Left ventricle myocardium inferior (tissue), 1 donor: ENCODE measurements at regions not wholly inside any gene's neighbourhood (a gene's known extent, or its start where the extent isn't known, plus 50 kb on each side); places are given as distances from the start of the nearest gene placed in this dataset.

Experiments
- DNase-seq: peaks from one replicate; pipeline ENCODE4 v3.0.0-alpha.2; 2020
- H3K27ac ChIP-seq: fragments of 200-600 bp; replicated peaks from 2 replicates; pipeline ENCODE4 v1.8.0; 2021
- H3K27me3 ChIP-seq: fragments of 200-600 bp; 2 replicates; pipeline ENCODE4 v1.8.0; 2021; ENCODE audit warnings: low read depth
- H3K36me3 ChIP-seq: fragments of 200-600 bp; 2 replicates; pipeline ENCODE4 v1.8.0; 2021
- H3K4me1 ChIP-seq: fragments of 200-600 bp; 2 replicates; pipeline ENCODE4 v1.8.0; 2021
- H3K4me3 ChIP-seq: fragments of 200-600 bp; 2 replicates; pipeline ENCODE4 v1.8.0; 2021; ENCODE audit warnings: mild to moderate bottlenecking, moderate library complexity
- H3K9me3 ChIP-seq: fragments of 200-600 bp; replicated peaks from 2 replicates; pipeline ENCODE4 v1.8.0; 2021
- CTCF ChIP-seq: fragments of 200-600 bp; IDR thresholded peaks from 2 replicates; pipeline ENCODE4 v1.8.0; 2021; ENCODE audit warnings: antibody characterized with exemption, mild to moderate bottlenecking, borderline replicate concordance
- intact Hi-C: fragments of 100-400 bp; cut with micrococcal nuclease; formaldehyde crosslinking; loops from one replicate; pipeline ENCODE4 v1.11.0; 2022
- donor health status: DM: no; HTN: yes; CAD: no; lungs with severe emphysema.

- intact Hi-C loops = no loop called here
- no peak overlapping the region for H3K27ac ChIP-seq
- no peaks in the 10 kb centered on the region for H3K36me3 ChIP-seq
- H3K9me3 ChIP-seq = no peaks in the 10 kb centered on the region
- H3K27me3 ChIP-seq = no peaks in the 10 kb centered on the region
- no peak for TF ChIP-seq CTCF
- H3K4me1 ChIP-seq = no peaks in the 10 kb centered on the region
- DNase-seq = no peak
- no peak overlapping the region for H3K4me3 ChIP-seq
Measured at GRCh38 chr5:124620743-124621142, 125.7 kb downstream of the ZNF608 start.

GRCh38 chr5:124619121-124619520 lies 127.3 kb downstream of the ZNF608 start:
- no peak for DNase-seq
- H3K9me3 ChIP-seq = no peaks in the 10 kb centered on the region
- no peak overlapping the region for H3K4me3 ChIP-seq
- no peaks in the 10 kb centered on the region for H3K36me3 ChIP-seq
- no peaks in the 10 kb centered on the region for H3K27me3 ChIP-seq
- intact Hi-C loops = no loop called here
- H3K27ac ChIP-seq = no peak overlapping the region
- TF ChIP-seq CTCF = no peak
- H3K4me1 ChIP-seq = no peaks in the 10 kb centered on the region

GRCh38 chr5:124617787-124618186 lies 128.7 kb downstream of the ZNF608 start:
- Histone ChIP-seq H3K27me3 (no peaks in the 10 kb centered on the region), H3K36me3 (no peaks in the 10 kb centered on the region), H3K4me3 (no peak overlapping the region), H3K27ac (no peak overlapping the region), H3K4me1 (no peaks in the 10 kb centered on the region), H3K9me3 (no peaks in the 10 kb centered on the region)
- DNase-seq = no peak
- no peak for TF ChIP-seq CTCF
- intact Hi-C loops = no loop called here

- Histone ChIP-seq H3K27me3 (no peaks in the 10 kb centered on the region), H3K36me3 (no peaks in the 10 kb centered on the region), H3K4me1 (no peaks in the 10 kb centered on the region), H3K9me3 (no peaks in the 10 kb centered on the region), H3K4me3 (no peak overlapping the region), H3K27ac (no peak overlapping the region)
- no peak for TF ChIP-seq CTCF
- DNase-seq = no peak
- intact Hi-C loops = no loop called here
Measured at GRCh38 chr5:124614836-124615385, 131.5 kb downstream of the ZNF608 start.

GRCh38 chr5:124614105-124614504 lies 132.3 kb downstream of the ZNF608 start:
- Histone ChIP-seq H3K27ac (no peak overlapping the region), H3K4me1 (no peaks in the 10 kb centered on the region), H3K27me3 (no peaks in the 10 kb centered on the region), H3K4me3 (no peak overlapping the region), H3K9me3 (no peaks in the 10 kb centered on the region), H3K36me3 (no peaks in the 10 kb centered on the region)
- no peak for DNase-seq
- no peak for TF ChIP-seq CTCF
- intact Hi-C loops = no loop called here
